ENCODE measurements at regions not wholly inside any gene's neighbourhood (a gene's known extent, or its start where the extent isn't known, plus 50 kb on each side); places are given as distances from the start of the nearest gene placed in this dataset.

GRCh38 chr2:217749008-217749407 is 253.8 kb downstream of the TNS1 start:
- DNase-seq, result peak in 2 of 56 donors; percentile 16

- DNase-seq, result no peak
These were observed 256.0 kb downstream of the TNS1 start for GRCh38 chr2:217746808-217747207.

- DNase-seq, result peak in 10 of 56 donors; percentile 14 to 55 (median 31)
These were observed 258.6 kb downstream of the TNS1 start for GRCh38 chr2:217743966-217744761.

GRCh38 chr2:217743407-217743806 is 259.4 kb downstream of the TNS1 start:
- no peak for DNase-seq

- no peak for DNase-seq
These were observed 260.0 kb downstream of the TNS1 start for GRCh38 chr2:217742841-217743240.

- DNase-seq, result peak in 3 of 56 donors; percentile 11 to 15 (median 15)
These were observed 260.5 kb downstream of the TNS1 start for GRCh38 chr2:217742276-217742675.

- peak in 19 of 56 donors; percentile 15 to 69 (median 34) for DNase-seq
These were observed 261.3 kb downstream of the TNS1 start for GRCh38 chr2:217741381-217741955.

GRCh38 chr2:217740756-217741155 is 262.0 kb downstream of the TNS1 start:
- DNase-seq, result no peak

GRCh38 chr2:217740178-217740577 is 262.6 kb downstream of the TNS1 start:
- DNase-seq, result no peak

GRCh38 chr2:217739741-217740140 is 263.1 kb downstream of the TNS1 start:
- no peak for DNase-seq

GRCh38 chr2:217738061-217738460 is 264.7 kb downstream of the TNS1 start:
- DNase-seq, result no peak

- DNase-seq, result no peak
These were observed 265.8 kb downstream of the TNS1 start for GRCh38 chr2:217736776-217737550.

GRCh38 chr2:217735899-217736298 is 266.9 kb downstream of the TNS1 start:
- no peak for DNase-seq

- DNase-seq, result no peak
These were observed 267.8 kb downstream of the TNS1 start for GRCh38 chr2:217735034-217735433.

GRCh38 chr2:217733461-217733860 is 269.3 kb downstream of the TNS1 start:
- no peak for DNase-seq

GRCh38 chr2:217732992-217733391 is 269.8 kb downstream of the TNS1 start:
- DNase-seq, result no peak

- DNase-seq, result no peak
These were observed 271.0 kb downstream of the TNS1 start for GRCh38 chr2:217731805-217732204.

- DNase-seq, result peak in 2 of 56 donors; percentile 6 to 18
These were observed 273.3 kb downstream of the TNS1 start for GRCh38 chr2:217729421-217730053.

- no peak for DNase-seq
These were observed 275.0 kb downstream of the TNS1 start for GRCh38 chr2:217727801-217728200.

GRCh38 chr2:217725409-217725808 is 277.4 kb downstream of the TNS1 start:
- DNase-seq, result no peak

- no peak for DNase-seq
These were observed 278.3 kb downstream of the TNS1 start for GRCh38 chr2:217724471-217724870.

- DNase-seq, result no peak
These were observed 278.8 kb downstream of the TNS1 start for GRCh38 chr2:217723981-217724380.
